B cell (primary cell): ENCODE measurements at regions not wholly inside any gene's neighbourhood (a gene's known extent, or its start where the extent isn't known, plus 50 kb on each side); places are given as distances from the start of the nearest gene placed in this dataset.

Source experiments
- CTCF ChIP-seq: fragments of 200-600 bp; IDR thresholded peaks from one replicate; pipeline ENCODE4 v1.8.0; 2022; ENCODE audit warnings: antibody characterized with exemption, mild to moderate bottlenecking
- EZH2 ChIP-seq: IDR thresholded peaks from 2 replicates; pipeline ENCODE4 v1.6.1; 2012; ENCODE audit warnings: borderline replicate concordance, low read depth, mild to moderate bottlenecking, moderate library complexity, low read length; ENCODE audit not compliant: insufficient read depth, poor library complexity, severe bottlenecking

- TF ChIP-seq CTCF (no peak), EZH2 (no peak)
Observed at GRCh38 chr5:5586721-5587120, 164.2 kb downstream of the ICE1 start.
